GM18507 (cell line): ENCODE measurements at regions not wholly inside any gene's neighbourhood (a gene's known extent, or its start where the extent isn't known, plus 50 kb on each side); places are given as distances from the start of the nearest gene placed in this dataset.
"Not testable (repeated sequence)": the region's sequence is repeated elsewhere in the genome, so short reads cannot be mapped to it uniquely, and the experiment has no call there.

Source experiments
- DNase-seq: peaks from one replicate; pipeline ENCODE4 v3.0.0; 2011; ENCODE audit warnings: low read depth; ENCODE audit not compliant: insufficient read length; ENCODE audit errors: extremely low spot score
- FAIRE-seq: peaks from 2 replicates; lab custom pipeline; 2011; peaks lifted over from hg19 to GRCh38; lab: Jason Lieb, UNC

DNA sequence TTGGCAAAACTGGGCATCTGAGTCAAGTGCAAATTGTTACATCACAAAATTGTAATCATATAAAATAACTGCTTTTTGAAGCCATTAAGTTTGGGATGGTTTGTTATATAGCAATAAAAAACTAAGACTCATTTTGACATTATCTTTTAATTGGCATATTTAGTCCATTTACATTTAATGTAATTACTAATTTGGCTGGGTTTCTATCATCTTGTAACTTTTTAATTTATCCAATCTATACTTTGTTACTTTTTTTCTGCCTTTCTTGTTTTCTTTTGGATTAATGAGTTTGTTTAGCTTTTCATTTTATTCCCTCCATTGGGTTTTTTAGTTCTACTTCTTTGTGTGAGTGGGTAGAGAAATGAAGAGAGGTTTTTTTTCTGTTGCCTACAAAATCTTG, 76.3 kb downstream of the DRAM2 start:
- no peak for DNase-seq
- no peak for FAIRE-seq

DNA sequence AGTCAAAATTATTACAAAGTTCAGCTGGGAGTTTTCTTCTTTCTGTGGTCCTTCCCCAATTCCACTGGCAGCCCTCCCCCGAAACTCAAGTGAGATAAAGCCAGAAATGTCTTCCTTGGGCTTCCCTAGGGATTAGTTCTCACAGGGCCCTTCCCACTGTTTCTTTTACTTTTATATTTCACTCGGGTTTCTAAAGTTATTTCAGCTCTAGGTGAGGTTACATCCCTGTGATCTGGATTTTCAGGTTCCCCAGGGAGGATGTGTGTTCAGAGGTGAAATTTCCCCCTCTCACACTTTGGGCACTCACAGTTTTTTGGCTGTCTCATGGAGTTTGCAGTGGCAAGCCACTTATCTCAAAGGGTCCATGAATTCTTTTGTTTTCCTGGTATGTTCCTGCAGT, 77.3 kb downstream of the DRAM2 start:
- no peak for FAIRE-seq
- DNase-seq, result no peak

DNA sequence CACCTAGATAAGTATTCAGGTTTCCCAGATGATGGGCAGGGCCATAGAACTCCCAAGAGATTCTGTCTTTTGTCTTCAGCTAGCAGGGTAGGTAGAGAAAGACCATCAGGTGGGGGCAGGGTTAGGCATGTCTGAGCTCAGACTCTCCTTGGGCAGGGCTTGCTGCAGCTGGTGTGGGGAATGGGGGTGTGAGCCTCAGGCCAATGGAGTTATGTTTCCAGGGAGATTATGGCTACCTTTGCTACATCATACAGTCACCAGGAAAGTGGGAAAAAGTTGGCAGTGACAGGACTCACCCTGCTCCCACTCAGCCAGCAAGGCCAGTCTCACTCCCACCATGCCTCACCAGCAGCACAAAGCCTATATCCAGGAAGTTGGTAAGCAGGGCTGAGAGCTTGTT, 77.8 kb downstream of the DRAM2 start:
- DNase-seq (no peak), FAIRE-seq (no peak)

DNA sequence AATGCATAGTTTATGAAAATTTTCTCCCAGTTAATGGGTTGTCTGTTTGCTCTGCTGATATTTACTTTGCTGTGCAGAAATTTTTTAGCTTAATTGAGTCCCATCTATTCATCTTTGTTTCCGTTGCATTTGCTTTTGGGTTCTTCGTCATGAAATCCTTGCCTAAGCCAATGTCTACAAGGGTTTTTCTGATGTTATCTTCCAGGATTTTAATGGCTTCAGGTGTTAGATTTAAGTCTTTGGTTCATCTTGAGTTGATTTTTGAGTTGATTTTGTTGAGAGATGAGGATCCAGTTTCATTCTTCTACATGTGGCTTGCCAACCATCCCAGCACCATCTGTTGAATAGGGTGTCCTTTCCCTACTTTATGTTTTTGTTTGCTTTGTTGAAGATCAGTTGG, 85.2 kb downstream of the DRAM2 start:
- DNase-seq (no peak), FAIRE-seq (no peak)

DNA sequence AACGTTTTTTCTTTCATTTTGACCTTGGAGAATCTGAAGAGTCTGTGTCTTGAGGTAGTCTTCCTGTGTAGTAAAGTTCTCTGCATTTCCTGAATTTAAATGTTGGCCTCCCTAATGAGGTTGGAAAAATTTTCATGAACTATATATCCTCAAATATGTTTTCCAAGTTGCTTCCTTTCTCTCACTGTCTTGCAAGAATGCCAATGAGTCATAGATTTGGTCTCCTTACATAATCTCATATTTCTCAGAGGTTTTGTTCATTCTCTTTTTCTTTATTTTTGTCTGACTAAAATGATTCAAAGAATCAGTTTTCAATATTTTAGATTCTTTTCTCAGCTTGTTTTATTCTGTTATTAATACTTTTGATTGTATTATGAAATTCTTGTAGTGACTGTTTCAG, 87.6 kb downstream of the DRAM2 start:
- FAIRE-seq, result no peak
- DNase-seq, result no peak

DNA sequence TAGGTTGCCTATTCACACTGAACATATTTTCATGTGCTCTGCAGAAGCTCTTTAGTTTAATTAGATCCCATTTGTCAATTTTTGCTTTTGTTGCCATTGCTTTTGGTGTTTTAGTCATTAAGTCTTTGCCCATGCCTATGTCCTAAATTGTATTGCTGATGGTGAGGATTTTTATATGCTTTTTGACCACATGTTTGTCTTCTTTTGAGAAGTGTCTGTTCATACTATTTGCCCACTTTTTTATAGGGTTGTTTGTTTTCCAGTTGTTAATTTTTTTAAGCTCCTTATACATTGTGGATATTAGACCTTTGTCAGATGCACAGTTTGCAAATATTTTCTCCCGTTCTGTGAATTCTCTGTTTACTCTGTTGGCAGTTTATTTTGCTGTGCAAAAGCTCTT, 84.5 kb upstream of the LRIF1 start:
- FAIRE-seq, result not testable (repeated sequence)

DNA sequence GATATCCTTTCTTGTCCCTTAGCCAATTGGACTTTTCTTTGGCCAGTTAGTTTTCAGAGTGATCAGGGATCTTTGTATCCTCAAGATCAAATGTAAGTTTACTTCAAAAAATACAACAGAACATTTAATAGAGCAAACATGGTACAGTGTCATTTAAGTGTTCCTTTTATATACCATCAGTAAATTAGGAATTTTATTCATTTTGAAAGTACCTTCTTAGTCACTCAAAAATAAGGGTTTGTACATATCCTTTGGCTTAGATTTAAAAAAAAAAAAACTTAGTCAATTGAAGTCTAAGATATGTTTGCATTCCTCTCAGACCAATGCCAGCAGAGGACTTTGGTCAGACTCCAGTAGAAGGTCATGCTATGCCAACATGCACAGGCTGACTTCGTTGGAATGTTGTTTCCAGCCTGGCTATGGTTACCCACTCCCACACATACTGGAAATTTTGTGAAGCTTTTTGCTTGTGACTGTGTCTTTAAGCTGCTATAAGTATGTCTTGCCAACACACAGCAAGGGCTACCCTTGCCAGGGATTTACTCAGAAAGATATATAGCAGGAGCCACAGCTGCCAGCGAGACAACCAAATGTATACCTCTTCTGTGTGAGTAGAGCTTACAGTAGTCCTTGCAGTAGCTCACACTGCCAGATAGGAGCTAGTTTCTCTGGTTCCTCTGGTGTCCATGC, 81.5 kb upstream of the LRIF1 start:
- FAIRE-seq, result peak; percentile 9
- no peak for DNase-seq

More for the DNA sequence above, 84.5 kb upstream of the LRIF1 start:
- not testable (repeated sequence) for DNase-seq

DNA sequence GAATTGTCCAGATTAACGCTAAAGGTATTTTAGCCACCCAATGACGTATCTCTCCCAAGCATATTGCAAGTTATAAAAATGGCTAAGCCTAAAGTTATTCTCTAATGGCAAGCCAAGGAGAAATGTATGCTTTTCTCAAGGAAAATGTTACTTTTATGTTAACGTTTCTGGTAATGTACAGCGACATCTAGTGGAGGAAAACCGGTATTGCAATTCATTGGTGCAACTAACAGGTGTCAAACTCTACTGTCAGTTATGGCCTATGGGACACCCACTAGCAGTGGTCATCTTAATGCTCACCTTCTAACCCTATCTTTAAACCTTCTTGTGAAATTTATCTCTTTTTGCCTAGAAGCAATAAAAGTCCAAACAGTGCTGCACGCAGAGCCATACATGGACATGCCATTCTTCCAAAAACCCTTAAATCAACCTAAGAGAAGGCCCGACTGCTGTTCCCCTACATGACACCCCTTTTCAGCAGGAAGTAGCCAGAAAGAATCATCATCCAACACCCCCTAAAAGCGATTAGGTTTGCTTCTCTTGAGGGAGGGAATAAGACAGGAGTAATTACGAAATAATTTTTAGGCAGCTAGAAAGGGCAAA, 68.7 kb upstream of the LRIF1 start:
- FAIRE-seq (peak; percentile 82), DNase-seq (peak; percentile 17)

DNA sequence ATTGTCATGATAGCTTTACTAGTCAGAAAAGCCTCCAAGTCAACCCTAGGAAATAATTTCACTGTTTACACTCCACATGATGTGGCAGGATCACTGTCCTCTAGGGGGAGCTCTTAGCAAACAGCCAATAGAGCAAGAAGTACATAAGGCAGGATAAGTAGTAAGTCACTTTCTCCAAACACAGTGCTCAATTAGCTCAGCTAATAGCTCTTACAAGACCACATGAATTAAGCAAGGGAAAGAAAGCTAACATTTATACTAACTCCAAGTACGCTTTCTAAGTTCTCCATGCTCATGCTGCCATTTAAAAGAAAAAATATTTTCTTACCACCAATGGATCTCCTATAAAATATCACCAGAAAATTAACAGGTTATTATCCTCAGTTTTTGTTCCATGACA, 66.9 kb upstream of the LRIF1 start:
- DNase-seq, result peak; percentile 15
- peak; percentile 96 for FAIRE-seq

DNA sequence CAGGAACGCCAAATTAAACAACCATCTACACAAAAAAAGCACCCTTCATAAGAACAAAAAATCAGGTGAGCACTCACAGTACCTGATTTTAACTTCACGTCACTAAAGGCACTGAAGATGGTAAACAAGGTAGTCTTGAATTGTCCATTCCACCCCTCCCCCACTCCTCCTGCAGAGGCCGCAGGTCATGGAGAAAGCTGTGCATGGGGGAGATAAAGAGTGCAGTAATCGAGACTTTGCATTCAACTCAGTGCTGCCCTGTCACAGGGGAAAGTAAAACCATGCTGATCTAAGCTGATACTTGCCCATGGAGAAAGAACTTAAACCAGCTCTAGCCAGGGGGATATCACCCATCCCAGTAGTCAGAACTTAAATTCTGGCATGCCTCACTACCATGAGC, 61.4 kb upstream of the LRIF1 start:
- DNase-seq, result no peak
- no peak for FAIRE-seq

DNA sequence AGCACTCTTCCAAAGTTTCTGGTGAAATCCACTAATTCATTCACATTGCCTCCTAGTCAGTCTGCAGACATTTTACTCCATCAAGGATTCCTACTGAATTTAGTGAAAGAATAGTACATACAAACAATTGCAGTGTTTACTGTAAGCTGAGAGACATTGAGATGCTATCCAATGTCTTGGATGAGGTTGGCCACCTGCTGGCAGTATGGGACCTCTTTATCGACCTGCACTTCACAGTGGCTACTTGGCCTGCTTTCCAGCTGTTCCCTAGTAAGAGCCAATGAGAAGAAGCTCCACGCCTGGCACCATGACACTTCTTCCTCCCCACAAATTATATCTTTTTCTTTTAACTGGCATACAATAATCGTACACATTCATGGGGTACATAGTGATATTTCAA, 51.5 kb upstream of the LRIF1 start:
- FAIRE-seq (no peak), DNase-seq (no peak)
